ENCODE measurements at regions not wholly inside any gene's neighbourhood (a gene's known extent, or its start where the extent isn't known, plus 50 kb on each side); places are given as distances from the start of the nearest gene placed in this dataset.

- H3K4me3 Mint-ChIP-seq (ENCODE audit: unreplicated experiment) = no peak overlapping the region
- DNase-seq (ENCODE audit: low spot score) = no peak
- no peak overlapping the region for H3K27ac Mint-ChIP-seq (ENCODE audit: unreplicated experiment)
- no peaks in the 10 kb centered on the region for H3K27me3 Mint-ChIP-seq (ENCODE audit: unreplicated experiment)
- peaks cover 14% of the 10 kb centered on the region for H3K4me1 Mint-ChIP-seq (ENCODE audit: unreplicated experiment)
- TF ChIP-seq CTCF (IDR thresholded peaks at IDR 0.05; ENCODE audit: unreplicated experiment) = no peak
- no peaks in the 10 kb centered on the region for H3K36me3 Mint-ChIP-seq (ENCODE audit: low read depth, unreplicated experiment)
- H3K9me3 Mint-ChIP-seq (ENCODE audit: unreplicated experiment) = no peaks in the 10 kb centered on the region
These were observed 239.5 kb downstream of the GXYLT1 start for GRCh38 chr12:41905073-41905758.

- H3K27ac Mint-ChIP-seq (ENCODE audit: unreplicated experiment) = no peak overlapping the region
- H3K4me1 Mint-ChIP-seq (ENCODE audit: unreplicated experiment) = peaks cover 14% of the 10 kb centered on the region
- TF ChIP-seq CTCF (IDR thresholded peaks at IDR 0.05; ENCODE audit: unreplicated experiment) = no peak
- no peak overlapping the region for H3K4me3 Mint-ChIP-seq (ENCODE audit: unreplicated experiment)
- DNase-seq (ENCODE audit: low spot score) = no peak
- H3K9me3 Mint-ChIP-seq (ENCODE audit: unreplicated experiment) = no peaks in the 10 kb centered on the region
- H3K36me3 Mint-ChIP-seq (ENCODE audit: low read depth, unreplicated experiment) = no peaks in the 10 kb centered on the region
- H3K27me3 Mint-ChIP-seq (ENCODE audit: unreplicated experiment) = no peaks in the 10 kb centered on the region
These were observed 240.6 kb downstream of the GXYLT1 start for GRCh38 chr12:41904041-41904440.

- H3K36me3 Mint-ChIP-seq (ENCODE audit: low read depth, unreplicated experiment) = no peaks in the 10 kb centered on the region
- no peaks in the 10 kb centered on the region for H3K27me3 Mint-ChIP-seq (ENCODE audit: unreplicated experiment)
- no peak for DNase-seq (ENCODE audit: low spot score)
- no peak overlapping the region for H3K4me3 Mint-ChIP-seq (ENCODE audit: unreplicated experiment)
- H3K9me3 Mint-ChIP-seq (ENCODE audit: unreplicated experiment) = no peaks in the 10 kb centered on the region
- H3K4me1 Mint-ChIP-seq (ENCODE audit: unreplicated experiment) = peaks cover 10% of the 10 kb centered on the region
- TF ChIP-seq CTCF (IDR thresholded peaks at IDR 0.05; ENCODE audit: unreplicated experiment) = no peak
- peak overlapping the region; percentile 38 for H3K27ac Mint-ChIP-seq (ENCODE audit: unreplicated experiment)
These were observed 241.5 kb downstream of the GXYLT1 start for GRCh38 chr12:41903014-41903708.

GRCh38 chr12:41899577-41899976, 245.1 kb downstream of the GXYLT1 start:
- no peak for DNase-seq (ENCODE audit: low spot score)
- Mint-ChIP-seq H3K36me3 (ENCODE audit: low read depth, unreplicated experiment) (no peaks in the 10 kb centered on the region), H3K27ac (ENCODE audit: unreplicated experiment) (no peak overlapping the region), H3K9me3 (ENCODE audit: unreplicated experiment) (no peaks in the 10 kb centered on the region), H3K4me3 (ENCODE audit: unreplicated experiment) (no peak overlapping the region), H3K27me3 (ENCODE audit: unreplicated experiment) (peaks cover 2% of the 10 kb centered on the region), H3K4me1 (ENCODE audit: unreplicated experiment) (peaks cover 10% of the 10 kb centered on the region)
- TF ChIP-seq CTCF (IDR thresholded peaks at IDR 0.05; ENCODE audit: unreplicated experiment) = no peak

- H3K4me1 Mint-ChIP-seq (ENCODE audit: unreplicated experiment) = peaks cover 1% of the 10 kb centered on the region
- no peak for DNase-seq (ENCODE audit: low spot score)
- no peaks in the 10 kb centered on the region for H3K36me3 Mint-ChIP-seq (ENCODE audit: low read depth, unreplicated experiment)
- no peak for TF ChIP-seq CTCF (IDR thresholded peaks at IDR 0.05; ENCODE audit: unreplicated experiment)
- H3K9me3 Mint-ChIP-seq (ENCODE audit: unreplicated experiment) = no peaks in the 10 kb centered on the region
- no peak overlapping the region for H3K27ac Mint-ChIP-seq (ENCODE audit: unreplicated experiment)
- peaks cover 2% of the 10 kb centered on the region for H3K27me3 Mint-ChIP-seq (ENCODE audit: unreplicated experiment)
- H3K4me3 Mint-ChIP-seq (ENCODE audit: unreplicated experiment) = no peak overlapping the region
These were observed 247.1 kb downstream of the GXYLT1 start for GRCh38 chr12:41897593-41897992.
